Astrocyte of the cerebellum (primary cell): ENCODE measurements at regions not wholly inside any gene's neighbourhood (a gene's known extent, or its start where the extent isn't known, plus 50 kb on each side); places are given as distances from the start of the nearest gene placed in this dataset.

Experiments used
- DNase-seq: peaks from one replicate; pipeline ENCODE4 v3.0.0-alpha.2; 2011; ENCODE audit warnings: low read depth
- H3K4me3 ChIP-seq: 2 replicates; pipeline ENCODE4 v1.5.1; 2011; ENCODE audit warnings: mild to moderate bottlenecking, low read depth, low read length, moderate library complexity
- CTCF ChIP-seq: IDR thresholded peaks from 2 replicates; pipeline ENCODE4 v1.5.1; 2012; ENCODE audit warnings: low read length, low read depth, moderate library complexity, mild to moderate bottlenecking; ENCODE audit errors: missing control alignments
- in situ Hi-C: cut with HindIII; loops from 2 replicates; pipeline ENCODE4 v1.10.0; 2017; ENCODE audit warnings: low sequenced_read_pairs

DNA sequence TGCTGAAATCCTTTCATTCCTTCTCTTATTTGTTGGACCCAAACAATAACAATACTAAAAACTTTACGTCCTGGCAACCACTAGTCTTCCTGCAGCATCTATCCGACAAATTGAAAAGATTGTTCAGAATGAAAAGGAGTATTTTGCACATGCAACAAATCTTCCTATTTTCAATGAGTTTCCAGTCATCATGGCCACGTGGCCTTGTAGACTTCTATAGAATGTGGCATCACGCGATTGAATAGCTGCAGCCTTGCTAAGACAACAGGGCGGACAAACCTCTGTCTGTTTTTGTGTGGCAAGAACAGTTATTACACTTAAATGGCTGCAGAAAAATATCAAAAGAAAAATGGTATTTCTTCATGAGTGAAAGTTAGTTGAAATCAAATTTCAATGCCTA is 297.9 kb upstream of the LCORL start:
- no peak for DNase-seq
- H3K4me3 ChIP-seq, result no peak overlapping the region
- TF ChIP-seq CTCF, result no peak
- in situ Hi-C loops, result no loop called here

GRCh38 chr4:18318682-18319388 is 297.3 kb upstream of the LCORL start:
- no peak for TF ChIP-seq CTCF
- no peak overlapping the region for H3K4me3 ChIP-seq
- in situ Hi-C loops, result no loop called here
- no peak for DNase-seq

DNA sequence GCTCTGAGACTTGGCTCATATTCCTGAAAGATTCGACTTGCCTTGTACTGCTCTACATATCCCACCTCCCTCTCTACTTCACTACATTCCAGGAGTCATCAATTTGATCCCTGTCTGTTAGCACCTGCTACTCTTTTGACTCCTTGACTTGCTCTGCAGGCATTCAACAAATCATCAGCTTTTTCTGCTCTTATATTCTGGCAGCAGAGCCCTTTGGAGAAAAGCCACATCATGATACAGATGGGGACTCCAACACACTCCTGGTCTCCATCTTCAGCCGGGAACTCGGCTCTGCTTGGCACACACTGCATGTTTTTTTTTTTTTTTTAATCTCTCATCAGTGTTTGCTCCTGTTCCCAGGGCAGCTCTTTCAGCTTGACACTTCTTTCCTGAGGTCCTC is 293.2 kb upstream of the LCORL start:
- in situ Hi-C loops, result no loop called here
- DNase-seq, result no peak
- H3K4me3 ChIP-seq, result no peak overlapping the region
- no peak for TF ChIP-seq CTCF

DNA sequence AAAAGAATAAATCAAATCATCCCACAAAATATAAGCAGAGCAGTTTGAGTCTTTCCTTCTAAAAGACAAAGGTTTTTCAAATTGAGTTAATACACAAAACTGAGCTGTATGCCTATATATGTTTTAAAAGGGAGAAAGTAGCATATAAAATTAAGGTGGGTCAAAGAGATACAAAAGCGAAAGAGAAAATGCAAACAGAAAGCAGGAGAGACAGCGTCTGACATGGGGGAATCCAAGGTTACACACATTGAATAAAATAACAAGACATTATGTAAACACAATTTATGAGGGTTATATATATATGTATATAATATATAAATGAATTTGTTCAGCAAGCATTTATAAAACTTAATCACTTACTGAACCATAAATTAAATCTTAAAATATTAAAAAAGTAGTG is 276.1 kb upstream of the LCORL start:
- H3K4me3 ChIP-seq, result no peak overlapping the region
- in situ Hi-C loops, result no loop called here
- no peak for DNase-seq
- no peak for TF ChIP-seq CTCF

- DNase-seq, result no peak
These were observed 274.9 kb upstream of the LCORL start for GRCh38 chr4:18296411-18296810.

GRCh38 chr4:18294846-18295245 is 273.3 kb upstream of the LCORL start:
- no peak for DNase-seq
- in situ Hi-C loops, result no loop called here
- no peak overlapping the region for H3K4me3 ChIP-seq
- no peak for TF ChIP-seq CTCF

More at GRCh38 chr4:18296411-18296810, 274.9 kb upstream of the LCORL start:
- in situ Hi-C loops, result no loop called here
- no peak overlapping the region for H3K4me3 ChIP-seq
- TF ChIP-seq CTCF, result no peak
